BJ (cell line): ENCODE measurements at regions not wholly inside any gene's neighbourhood (a gene's known extent, or its start where the extent isn't known, plus 50 kb on each side); places are given as distances from the start of the nearest gene placed in this dataset.

Experiments used
- CTCF ChIA-PET: fragments of 350-600 bp; formaldehyde crosslinking; extraction: SDS; loops from one replicate; lab custom pipeline; 2021; ENCODE audit warnings: antibody characterized with exemption, inconsistent platforms; lab: Yijun Ruan, JAX
- POLR2A ChIA-PET: fragments of 300-600 bp; sonication (Branson Sonifier 250); formaldehyde crosslinking; extraction: SDS; loops from one replicate; lab custom pipeline; 2021; ENCODE audit warnings: antibody characterized with exemption; lab: Charles Lee
- DNase-seq: peaks from one replicate; pipeline ENCODE4 v3.0.0-alpha.2; 2011; ENCODE audit warnings: low read depth
- H3K27me3 ChIP-seq: 2 replicates; pipeline ENCODE4 v1.6.0; 2011; ENCODE audit warnings: low read length; ENCODE audit not compliant: control insufficient read depth, insufficient read depth
- H3K36me3 ChIP-seq: 2 replicates; pipeline ENCODE4 v1.5.1; 2011; ENCODE audit warnings: low read length; ENCODE audit not compliant: control insufficient read depth, insufficient read depth
- H3K4me3 ChIP-seq: 2 replicates; pipeline ENCODE4 v1.5.1; 2011; ENCODE audit warnings: low read depth, mild to moderate bottlenecking, control low read depth, low read length
- TF ChIP-seq, protein P1 (sequence below): IDR thresholded peaks from 2 replicates; pipeline ENCODE4 v1.5.1; 2011; ENCODE audit warnings: low read depth, mild to moderate bottlenecking, control low read depth, inconsistent platforms, low read length, moderate library complexity; ENCODE audit not compliant: insufficient read depth

DNA sequence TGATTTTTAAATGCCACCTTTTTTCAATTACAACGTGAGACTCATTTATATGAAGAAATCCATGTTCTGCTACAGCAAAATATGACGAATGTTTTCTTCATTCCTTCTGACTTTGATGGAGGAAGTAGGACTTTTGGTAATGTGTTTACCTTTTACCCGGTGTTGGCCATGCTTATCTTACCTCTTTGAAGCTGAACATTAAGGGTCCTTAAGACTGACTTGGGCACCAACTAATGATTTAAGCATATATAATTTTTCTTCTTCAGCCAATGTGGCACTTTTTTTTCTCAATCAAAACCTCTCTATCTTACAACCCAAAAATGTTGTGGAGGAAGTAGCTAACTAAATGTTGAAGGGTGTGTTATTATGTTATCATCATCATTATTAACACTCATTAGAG, 337.5 kb downstream of the EPHA7 start:
- DNase-seq, result no peak
- H3K36me3 ChIP-seq, result no peaks in the 10 kb centered on the region
- ChIA-PET CTCF (no interaction called here), POLR2A (no interaction called here)
- TF ChIP-seq, protein P1, sequence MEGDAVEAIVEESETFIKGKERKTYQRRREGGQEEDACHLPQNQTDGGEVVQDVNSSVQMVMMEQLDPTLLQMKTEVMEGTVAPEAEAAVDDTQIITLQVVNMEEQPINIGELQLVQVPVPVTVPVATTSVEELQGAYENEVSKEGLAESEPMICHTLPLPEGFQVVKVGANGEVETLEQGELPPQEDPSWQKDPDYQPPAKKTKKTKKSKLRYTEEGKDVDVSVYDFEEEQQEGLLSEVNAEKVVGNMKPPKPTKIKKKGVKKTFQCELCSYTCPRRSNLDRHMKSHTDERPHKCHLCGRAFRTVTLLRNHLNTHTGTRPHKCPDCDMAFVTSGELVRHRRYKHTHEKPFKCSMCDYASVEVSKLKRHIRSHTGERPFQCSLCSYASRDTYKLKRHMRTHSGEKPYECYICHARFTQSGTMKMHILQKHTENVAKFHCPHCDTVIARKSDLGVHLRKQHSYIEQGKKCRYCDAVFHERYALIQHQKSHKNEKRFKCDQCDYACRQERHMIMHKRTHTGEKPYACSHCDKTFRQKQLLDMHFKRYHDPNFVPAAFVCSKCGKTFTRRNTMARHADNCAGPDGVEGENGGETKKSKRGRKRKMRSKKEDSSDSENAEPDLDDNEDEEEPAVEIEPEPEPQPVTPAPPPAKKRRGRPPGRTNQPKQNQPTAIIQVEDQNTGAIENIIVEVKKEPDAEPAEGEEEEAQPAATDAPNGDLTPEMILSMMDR, result no peak
- no peak overlapping the region for H3K4me3 ChIP-seq
- H3K27me3 ChIP-seq, result no peaks in the 10 kb centered on the region

- CTCF ChIA-PET, result no interaction called here
- TF ChIP-seq, protein P1, result no peak
- Histone ChIP-seq H3K27me3 (no peaks in the 10 kb centered on the region), H3K4me3 (no peak overlapping the region), H3K36me3 (no peaks in the 10 kb centered on the region)
- POLR2A ChIA-PET, result no interaction called here
- DNase-seq, result no peak
These were observed 340.3 kb downstream of the EPHA7 start for GRCh38 chr6:93079061-93079460.

GRCh38 chr6:93073811-93074210, 345.5 kb downstream of the EPHA7 start:
- CTCF ChIA-PET, result no interaction called here
- TF ChIP-seq, protein P1, result no peak

DNA sequence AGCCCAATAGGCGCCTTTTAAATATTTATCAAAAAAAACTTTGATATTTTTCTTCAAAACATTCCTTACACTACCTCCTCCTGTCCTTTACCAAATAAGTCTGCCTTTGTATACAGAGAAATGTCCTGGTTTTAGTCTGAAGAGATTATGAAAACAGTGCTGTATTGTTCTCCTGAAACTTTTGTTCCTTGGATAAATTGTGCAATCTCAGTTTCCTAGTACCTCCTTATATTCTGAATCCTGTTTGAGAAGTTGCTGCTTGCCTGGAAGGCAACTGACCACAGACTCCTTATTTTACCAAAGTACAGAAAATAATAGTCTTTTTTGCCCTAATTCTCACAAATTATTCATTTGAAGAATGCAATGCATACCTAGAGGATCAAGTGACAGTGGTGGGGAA, 349.5 kb downstream of the EPHA7 start:
- no peak for DNase-seq
- ChIA-PET POLR2A (no interaction called here), CTCF (no interaction called here)
- TF ChIP-seq, protein P1, result no peak
- Histone ChIP-seq H3K4me3 (no peak overlapping the region), H3K27me3 (no peaks in the 10 kb centered on the region), H3K36me3 (no peaks in the 10 kb centered on the region)

More at GRCh38 chr6:93073811-93074210, 345.5 kb downstream of the EPHA7 start:
- H3K36me3 ChIP-seq, result no peaks in the 10 kb centered on the region
- DNase-seq, result no peak
- H3K27me3 ChIP-seq, result no peaks in the 10 kb centered on the region
- POLR2A ChIA-PET, result no interaction called here
- H3K4me3 ChIP-seq, result no peak overlapping the region

DNA sequence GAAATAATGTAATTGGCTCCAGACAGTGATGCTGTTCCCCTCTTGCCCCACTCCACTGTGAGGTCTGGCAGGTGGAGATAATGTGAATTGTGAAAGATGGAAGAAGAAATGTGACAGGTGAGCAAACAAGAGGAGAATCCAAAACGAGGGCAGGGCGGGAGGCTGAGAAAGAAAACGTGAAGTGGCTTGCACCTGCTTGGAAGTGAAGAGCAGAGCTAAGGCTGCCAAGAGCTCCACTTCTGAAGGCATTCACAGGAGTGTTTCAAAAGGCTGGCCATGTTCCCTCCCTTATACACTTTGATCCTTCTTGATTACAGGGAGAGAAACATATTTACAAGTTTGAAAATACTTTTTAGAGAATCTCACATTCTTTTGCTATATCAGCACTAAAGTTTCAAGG, 359.4 kb downstream of the EPHA7 start:
- POLR2A ChIA-PET, result no interaction called here
- H3K4me3 ChIP-seq, result no peak overlapping the region
- H3K27me3 ChIP-seq, result no peaks in the 10 kb centered on the region
- CTCF ChIA-PET, result no interaction called here
- H3K36me3 ChIP-seq, result no peaks in the 10 kb centered on the region
- TF ChIP-seq, protein P1, result no peak
- DNase-seq, result no peak
